ENCODE measurements at regions not wholly inside any gene's neighbourhood (a gene's known extent, or its start where the extent isn't known, plus 50 kb on each side); places are given as distances from the start of the nearest gene placed in this dataset.
A peak's percentile ranks its signal among the peaks of the same experiment; 100 is the strongest.

DNA sequence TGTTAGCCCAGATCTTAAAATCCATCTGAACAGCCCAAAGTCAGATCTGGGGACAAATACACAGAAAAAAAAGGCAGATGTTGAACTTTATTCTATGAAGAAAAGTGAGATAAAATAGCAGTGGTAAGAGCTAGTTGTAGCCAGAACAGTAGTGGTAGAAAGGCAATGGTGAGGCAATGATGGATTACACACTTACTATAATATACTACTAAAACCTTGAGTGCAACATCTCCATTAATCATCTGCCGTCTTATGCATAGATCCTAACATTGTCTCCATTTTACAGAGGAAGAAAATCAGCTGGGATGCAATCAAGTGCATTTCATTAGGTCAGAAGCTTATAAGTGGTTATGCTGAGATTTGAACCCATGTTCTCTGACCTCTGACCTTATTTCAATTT is 699.6 kb downstream of the CDH11 start:
- Histone ChIP-seq H2AFZ (ENCODE audit: low read length, unreplicated experiment) (no peak overlapping the region), H3K4me1 (ENCODE audit: control insufficient read depth, insufficient read depth, low read length, unreplicated experiment) (peaks cover 11% of the 10 kb centered on the region), H3K27me3 (ENCODE audit: insufficient read depth, low read length) (no peaks in the 10 kb centered on the region), H3K27ac (ENCODE audit: low read depth, low read length) (no peak overlapping the region), H3K4me3 (ENCODE audit: low read depth, low read length) (no peak overlapping the region), H3K79me2 (ENCODE audit: control insufficient read depth, insufficient read depth, low read length, unreplicated experiment) (no peaks in the 10 kb centered on the region), H3K36me3 (ENCODE audit: insufficient read depth, low read length) (no peaks in the 10 kb centered on the region)

DNA sequence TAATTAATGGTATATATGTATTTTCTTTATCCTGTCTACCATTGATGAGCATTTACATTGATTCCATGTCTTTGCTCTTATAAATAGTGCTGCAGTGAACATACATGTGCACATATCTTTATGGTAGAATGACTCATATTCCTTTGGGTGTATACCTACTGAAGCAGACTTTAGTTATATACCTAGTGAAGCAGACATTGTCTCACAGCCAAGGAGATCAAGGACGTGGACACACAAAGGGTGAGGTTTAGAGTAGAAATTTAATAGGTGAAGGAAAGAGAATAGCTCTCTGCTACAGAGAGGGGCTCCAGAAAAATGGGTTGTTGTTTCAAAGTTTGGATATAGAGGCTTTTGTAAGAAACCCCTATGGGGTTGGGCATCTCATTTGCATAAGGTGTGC is 700.3 kb downstream of the CDH11 start:
- Histone ChIP-seq H2AFZ (ENCODE audit: low read length, unreplicated experiment) (no peak overlapping the region), H3K27me3 (ENCODE audit: insufficient read depth, low read length) (no peaks in the 10 kb centered on the region), H3K79me2 (ENCODE audit: control insufficient read depth, insufficient read depth, low read length, unreplicated experiment) (no peaks in the 10 kb centered on the region), H3K36me3 (ENCODE audit: insufficient read depth, low read length) (no peaks in the 10 kb centered on the region), H3K4me3 (ENCODE audit: low read depth, low read length) (no peak overlapping the region), H3K27ac (ENCODE audit: low read depth, low read length) (no peak overlapping the region), H3K4me1 (ENCODE audit: control insufficient read depth, insufficient read depth, low read length, unreplicated experiment) (peaks cover 19% of the 10 kb centered on the region)

DNA sequence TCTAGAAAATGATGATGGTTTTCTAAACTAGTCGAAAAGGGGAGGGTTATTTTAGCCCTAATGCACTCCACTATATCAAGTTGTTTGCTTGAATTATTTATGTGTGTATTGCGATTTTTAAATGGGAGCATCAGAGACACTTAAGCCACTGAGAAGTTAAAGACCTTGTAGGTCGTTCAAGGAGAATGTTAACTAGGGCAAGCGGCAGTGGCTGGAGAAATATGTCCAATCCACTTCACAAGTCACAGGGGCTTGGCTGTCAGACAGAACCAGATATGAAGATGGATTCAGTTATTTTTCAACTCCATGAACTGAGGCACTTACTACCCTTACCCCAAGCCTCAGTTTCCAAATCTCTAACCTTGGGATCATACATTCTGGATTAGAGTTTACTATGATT is 702.0 kb downstream of the CDH11 start:
- peaks cover 25% of the 10 kb centered on the region for H3K4me1 ChIP-seq (ENCODE audit: control insufficient read depth, insufficient read depth, low read length, unreplicated experiment)
- H3K27me3 ChIP-seq (ENCODE audit: insufficient read depth, low read length), result no peaks in the 10 kb centered on the region
- no peaks in the 10 kb centered on the region for H3K36me3 ChIP-seq (ENCODE audit: insufficient read depth, low read length)
- H3K79me2 ChIP-seq (ENCODE audit: control insufficient read depth, insufficient read depth, low read length, unreplicated experiment), result no peaks in the 10 kb centered on the region
- no peak overlapping the region for H2AFZ ChIP-seq (ENCODE audit: low read length, unreplicated experiment)
- no peak overlapping the region for H3K4me3 ChIP-seq (ENCODE audit: low read depth, low read length)
- no peak overlapping the region for H3K27ac ChIP-seq (ENCODE audit: low read depth, low read length)

GRCh38 chr16:64417711-64418227 is 704.1 kb downstream of the CDH11 start:
- Histone ChIP-seq H2AFZ (ENCODE audit: low read length, unreplicated experiment) (peak overlapping the region; percentile 97), H3K4me1 (ENCODE audit: control insufficient read depth, insufficient read depth, low read length, unreplicated experiment) (peaks cover 38% of the 10 kb centered on the region), H3K4me3 (ENCODE audit: low read depth, low read length) (no peak overlapping the region; the same call in 1 of the 2 replicates), H3K27me3 (ENCODE audit: insufficient read depth, low read length) (no peaks in the 10 kb centered on the region), H3K36me3 (ENCODE audit: insufficient read depth, low read length) (no peaks in the 10 kb centered on the region), H3K27ac (ENCODE audit: low read depth, low read length) (peak overlapping the region; percentile 66), H3K79me2 (ENCODE audit: control insufficient read depth, insufficient read depth, low read length, unreplicated experiment) (no peaks in the 10 kb centered on the region)

GRCh38 chr16:64416216-64417005 is 705.5 kb downstream of the CDH11 start:
- peak overlapping the region; percentile 80 for H2AFZ ChIP-seq (ENCODE audit: low read length, unreplicated experiment)
- peak overlapping the region; percentile 64 for H3K4me3 ChIP-seq (ENCODE audit: low read depth, low read length)
- peak overlapping the region; percentile 37 for H3K27ac ChIP-seq (ENCODE audit: low read depth, low read length)

GRCh38 chr16:64412578-64413280 is 709.1 kb downstream of the CDH11 start:
- no peaks in the 10 kb centered on the region for H3K27me3 ChIP-seq (ENCODE audit: insufficient read depth, low read length)
- peaks cover 42% of the 10 kb centered on the region for H3K4me1 ChIP-seq (ENCODE audit: control insufficient read depth, insufficient read depth, low read length, unreplicated experiment)
- no peak overlapping the region for H3K4me3 ChIP-seq (ENCODE audit: low read depth, low read length)
- no peaks in the 10 kb centered on the region for H3K36me3 ChIP-seq (ENCODE audit: insufficient read depth, low read length)
- no peak overlapping the region for H3K27ac ChIP-seq (ENCODE audit: low read depth, low read length)
- no peaks in the 10 kb centered on the region for H3K79me2 ChIP-seq (ENCODE audit: control insufficient read depth, insufficient read depth, low read length, unreplicated experiment)
- H2AFZ ChIP-seq (ENCODE audit: low read length, unreplicated experiment), result no peak overlapping the region

More at GRCh38 chr16:64416216-64417005, 705.5 kb downstream of the CDH11 start:
- Histone ChIP-seq H3K36me3 (ENCODE audit: insufficient read depth, low read length) (no peaks in the 10 kb centered on the region), H3K79me2 (ENCODE audit: control insufficient read depth, insufficient read depth, low read length, unreplicated experiment) (no peaks in the 10 kb centered on the region), H3K4me1 (ENCODE audit: control insufficient read depth, insufficient read depth, low read length, unreplicated experiment) (peaks cover 41% of the 10 kb centered on the region), H3K27me3 (ENCODE audit: insufficient read depth, low read length) (no peaks in the 10 kb centered on the region)

DNA sequence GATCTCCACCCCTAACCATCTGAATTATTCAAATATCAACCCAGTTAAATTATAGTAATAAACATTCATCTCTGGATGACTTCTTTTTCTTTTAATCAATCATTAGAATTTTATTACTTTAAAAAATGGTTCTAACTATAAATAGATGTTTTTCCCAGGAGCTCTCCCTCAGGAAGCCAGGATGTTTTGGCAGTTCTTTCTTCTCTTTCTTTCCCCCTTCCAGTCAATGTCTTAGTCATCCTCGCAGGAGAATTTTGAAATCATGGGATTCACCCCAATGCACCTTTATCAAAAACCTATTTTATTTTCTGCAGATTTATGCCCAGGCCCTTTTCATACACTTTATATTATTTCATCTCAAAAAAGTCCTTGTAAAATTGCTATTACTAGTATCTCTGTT is 711.6 kb downstream of the CDH11 start:
- Histone ChIP-seq H3K4me3 (ENCODE audit: low read depth, low read length) (no peak overlapping the region), H3K79me2 (ENCODE audit: control insufficient read depth, insufficient read depth, low read length, unreplicated experiment) (no peaks in the 10 kb centered on the region), H2AFZ (ENCODE audit: low read length, unreplicated experiment) (no peak overlapping the region), H3K36me3 (ENCODE audit: insufficient read depth, low read length) (no peaks in the 10 kb centered on the region), H3K27me3 (ENCODE audit: insufficient read depth, low read length) (no peaks in the 10 kb centered on the region), H3K27ac (ENCODE audit: low read depth, low read length) (peak overlapping the region; percentile 55), H3K4me1 (ENCODE audit: control insufficient read depth, insufficient read depth, low read length, unreplicated experiment) (peaks cover 26% of the 10 kb centered on the region)

DNA sequence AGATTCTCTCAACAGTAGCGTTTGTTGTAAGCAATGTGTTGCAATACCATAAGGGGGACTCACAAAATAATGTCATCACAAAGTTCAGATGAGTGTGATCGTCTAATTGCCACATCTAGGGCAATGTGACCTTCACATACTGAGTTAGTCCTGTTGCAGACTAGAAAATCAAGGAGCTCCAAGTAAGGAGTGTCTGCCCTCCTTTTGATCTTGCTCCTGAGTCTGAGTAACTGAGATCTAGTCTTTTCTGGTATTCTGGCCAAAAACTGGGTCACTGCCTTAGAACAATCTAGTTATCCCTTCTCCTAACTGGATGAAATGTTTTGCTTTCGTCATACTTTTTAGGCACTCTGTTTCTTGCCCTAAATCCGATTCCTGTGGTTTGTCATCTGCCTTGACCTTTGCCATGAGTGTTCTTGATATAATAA is 712.1 kb downstream of the CDH11 start:
- peak overlapping the region; percentile 20 for H2AFZ ChIP-seq (ENCODE audit: low read length, unreplicated experiment)
- H3K79me2 ChIP-seq (ENCODE audit: control insufficient read depth, insufficient read depth, low read length, unreplicated experiment), result no peaks in the 10 kb centered on the region
- H3K27me3 ChIP-seq (ENCODE audit: insufficient read depth, low read length), result no peaks in the 10 kb centered on the region
- peak overlapping the region; percentile 55 for H3K27ac ChIP-seq (ENCODE audit: low read depth, low read length)
- peaks cover 26% of the 10 kb centered on the region for H3K4me1 ChIP-seq (ENCODE audit: control insufficient read depth, insufficient read depth, low read length, unreplicated experiment)
- no peaks in the 10 kb centered on the region for H3K36me3 ChIP-seq (ENCODE audit: insufficient read depth, low read length)
- no peak overlapping the region for H3K4me3 ChIP-seq (ENCODE audit: low read depth, low read length)

- H3K79me2 ChIP-seq (ENCODE audit: control insufficient read depth, insufficient read depth, low read length, unreplicated experiment), result no peaks in the 10 kb centered on the region
- no peaks in the 10 kb centered on the region for H3K27me3 ChIP-seq (ENCODE audit: insufficient read depth, low read length)
- no peaks in the 10 kb centered on the region for H3K36me3 ChIP-seq (ENCODE audit: insufficient read depth, low read length)
- H3K27ac ChIP-seq (ENCODE audit: low read depth, low read length), result no peak overlapping the region
- H2AFZ ChIP-seq (ENCODE audit: low read length, unreplicated experiment), result no peak overlapping the region
- peaks cover 20% of the 10 kb centered on the region for H3K4me1 ChIP-seq (ENCODE audit: control insufficient read depth, insufficient read depth, low read length, unreplicated experiment)
- H3K4me3 ChIP-seq (ENCODE audit: low read depth, low read length), result no peak overlapping the region
Measured at GRCh38 chr16:64408699-64409098, 713.2 kb downstream of the CDH11 start.

DNA sequence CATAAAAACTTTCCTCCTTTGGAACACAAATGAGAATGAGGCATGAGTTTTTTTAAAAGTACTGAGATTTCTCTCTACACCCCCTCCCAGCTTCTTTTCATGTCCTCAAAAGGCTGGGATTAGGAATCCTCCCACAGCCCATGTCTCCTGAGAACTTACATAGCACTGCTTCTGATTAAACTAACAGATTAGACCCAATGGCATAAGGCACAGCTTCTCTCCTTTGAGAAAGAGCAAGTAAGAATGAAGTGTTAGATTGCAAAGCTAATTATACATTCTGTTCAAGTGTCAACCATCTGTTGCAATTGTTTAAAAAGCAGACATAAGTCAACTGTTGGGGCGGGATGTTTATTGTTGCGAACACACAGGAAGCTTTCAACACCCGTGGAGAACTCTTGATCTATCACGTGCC is 715.1 kb downstream of the CDH11 start:
- Histone ChIP-seq H3K79me2 (ENCODE audit: control insufficient read depth, insufficient read depth, low read length, unreplicated experiment) (no peaks in the 10 kb centered on the region), H2AFZ (ENCODE audit: low read length, unreplicated experiment) (no peak overlapping the region), H3K27ac (ENCODE audit: low read depth, low read length) (no peak overlapping the region), H3K36me3 (ENCODE audit: insufficient read depth, low read length) (no peaks in the 10 kb centered on the region), H3K4me3 (ENCODE audit: low read depth, low read length) (no peak overlapping the region), H3K27me3 (ENCODE audit: insufficient read depth, low read length) (no peaks in the 10 kb centered on the region), H3K4me1 (ENCODE audit: control insufficient read depth, insufficient read depth, low read length, unreplicated experiment) (peaks cover 9% of the 10 kb centered on the region)

Measured in ACC112 (cell line).